HepG2 (cell line): ENCODE measurements at regions not wholly inside any gene's neighbourhood (a gene's known extent, or its start where the extent isn't known, plus 50 kb on each side); places are given as distances from the start of the nearest gene placed in this dataset.

Source experiments
- AHR ChIP-seq: IDR thresholded peaks from 2 replicates; pipeline ENCODE4 v1.6.1; 2018; ENCODE audit warnings: missing genetic modification reagents, missing compliant biosample characterization
- GTF3A ChIP-seq: sonication (generic); formaldehyde crosslinking; conservative IDR thresholded peaks from 2 replicates; pipeline ENCODE4 v1.4.0; 2020; ENCODE audit warnings: mild to moderate bottlenecking, missing genetic modification reagents
- HDAC1 ChIP-seq: sonication (generic); formaldehyde crosslinking; IDR thresholded peaks from 2 replicates; pipeline ENCODE4 v1.5.1; 2020; ENCODE audit warnings: mild to moderate bottlenecking, missing genetic modification reagents
- HOXA3 ChIP-seq: sonication (generic); formaldehyde crosslinking; IDR thresholded peaks from 2 replicates; pipeline ENCODE4 v1.5.0; 2020; ENCODE audit warnings: missing genetic modification reagents
- KDM1A ChIP-seq: IDR thresholded peaks from 2 replicates; pipeline ENCODE4 v1.6.1; 2016; ENCODE audit warnings: missing compliant biosample characterization
- NONO ChIP-seq, 2 experiments: fragments of 450-650 bp in 1 of 2; sonication (generic) in 1 of 2; formaldehyde crosslinking in 1 of 2; IDR thresholded peaks in 1 of 2; conservative IDR thresholded peaks in 1 of 2; 2 replicates each; pipeline versions ENCODE4 v1.6.1 to v1.8.0; 2017 to 2022; ENCODE audit warnings: mild to moderate bottlenecking in 1 of 2, missing genetic modification reagents in 1 of 2, moderate library complexity in 1 of 2
- YY1 ChIP-seq: IDR thresholded peaks from 2 replicates; pipeline ENCODE4 v1.6.1; 2011; ENCODE audit warnings: low read length, low read depth, moderate library complexity, mild to moderate bottlenecking; ENCODE audit not compliant: insufficient read depth, insufficient replicate concordance
- ZNF292 ChIP-seq: sonication (generic); formaldehyde crosslinking; IDR thresholded peaks from 2 replicates; pipeline ENCODE4 v1.8.1; 2022; ENCODE audit warnings: mild to moderate bottlenecking, low read depth, missing genetic modification reagents, borderline replicate concordance
- ZNF670 ChIP-seq: sonication (generic); formaldehyde crosslinking; IDR thresholded peaks from 2 replicates; pipeline ENCODE4 v1.8.0; 2022; ENCODE audit warnings: mild to moderate bottlenecking, missing genetic modification reagents, borderline replicate concordance
- ZSCAN9 ChIP-seq: IDR thresholded peaks from 2 replicates; pipeline ENCODE4 v1.6.1; 2016; ENCODE audit warnings: borderline replicate concordance
- TF ChIP-seq, protein P1 (sequence below): sonication (generic); formaldehyde crosslinking; conservative IDR thresholded peaks from 2 replicates; pipeline ENCODE4 v1.4.0; 2020; ENCODE audit warnings: mild to moderate bottlenecking, missing genetic modification reagents, moderate library complexity
- TF ChIP-seq, protein P2 (sequence below): sonication (generic); formaldehyde crosslinking; IDR thresholded peaks from 2 replicates; pipeline ENCODE4 v1.8.1; 2023; ENCODE audit warnings: mild to moderate bottlenecking, missing genetic modification reagents, borderline replicate concordance

DNA sequence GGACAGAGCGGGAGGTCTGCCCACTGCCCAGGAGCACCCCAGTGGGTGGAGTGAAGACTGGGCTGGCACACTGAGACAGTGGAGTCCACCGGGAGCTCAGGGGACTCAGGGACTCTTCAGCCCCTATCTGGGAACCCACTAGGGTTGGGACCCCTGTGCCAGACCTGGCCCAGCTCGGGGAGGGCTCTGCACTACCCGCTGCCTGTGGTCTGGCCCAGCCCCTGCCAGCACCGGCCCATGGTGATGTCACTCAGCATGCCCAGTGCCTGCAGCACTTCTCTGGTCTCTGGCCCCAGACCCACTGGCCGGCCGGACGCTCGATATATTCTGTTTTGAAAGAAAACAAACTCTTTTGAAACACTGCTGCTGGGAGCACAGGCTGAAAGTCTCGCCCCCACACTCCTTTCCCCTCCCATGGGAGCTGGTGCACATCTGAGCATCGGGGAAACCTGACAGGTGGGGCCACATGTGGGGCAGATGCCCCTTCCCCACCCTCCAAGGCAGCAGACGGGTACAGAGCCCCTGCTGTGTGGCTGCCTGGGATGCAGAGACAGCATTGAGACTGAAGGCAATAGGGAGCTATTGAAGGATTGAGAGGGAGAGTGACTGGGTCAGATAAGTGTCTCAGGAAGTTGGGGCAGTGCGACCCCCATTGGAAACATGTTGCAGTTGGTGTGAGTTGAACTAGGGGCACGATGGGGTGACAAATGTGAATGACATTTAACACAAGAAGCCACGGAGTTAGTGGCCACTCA is 62.9 kb downstream of the MYEOV start (continued):
- no peak for TF ChIP-seq YY1
- no peak for TF ChIP-seq GTF3A
- TF ChIP-seq NONO (IDR thresholded peaks at IDR 0.05), result no peak
- TF ChIP-seq NONO (CRISPR knock-in tag; conservative IDR thresholded peaks at IDR 0.05), result no peak
- TF ChIP-seq, protein P1, sequence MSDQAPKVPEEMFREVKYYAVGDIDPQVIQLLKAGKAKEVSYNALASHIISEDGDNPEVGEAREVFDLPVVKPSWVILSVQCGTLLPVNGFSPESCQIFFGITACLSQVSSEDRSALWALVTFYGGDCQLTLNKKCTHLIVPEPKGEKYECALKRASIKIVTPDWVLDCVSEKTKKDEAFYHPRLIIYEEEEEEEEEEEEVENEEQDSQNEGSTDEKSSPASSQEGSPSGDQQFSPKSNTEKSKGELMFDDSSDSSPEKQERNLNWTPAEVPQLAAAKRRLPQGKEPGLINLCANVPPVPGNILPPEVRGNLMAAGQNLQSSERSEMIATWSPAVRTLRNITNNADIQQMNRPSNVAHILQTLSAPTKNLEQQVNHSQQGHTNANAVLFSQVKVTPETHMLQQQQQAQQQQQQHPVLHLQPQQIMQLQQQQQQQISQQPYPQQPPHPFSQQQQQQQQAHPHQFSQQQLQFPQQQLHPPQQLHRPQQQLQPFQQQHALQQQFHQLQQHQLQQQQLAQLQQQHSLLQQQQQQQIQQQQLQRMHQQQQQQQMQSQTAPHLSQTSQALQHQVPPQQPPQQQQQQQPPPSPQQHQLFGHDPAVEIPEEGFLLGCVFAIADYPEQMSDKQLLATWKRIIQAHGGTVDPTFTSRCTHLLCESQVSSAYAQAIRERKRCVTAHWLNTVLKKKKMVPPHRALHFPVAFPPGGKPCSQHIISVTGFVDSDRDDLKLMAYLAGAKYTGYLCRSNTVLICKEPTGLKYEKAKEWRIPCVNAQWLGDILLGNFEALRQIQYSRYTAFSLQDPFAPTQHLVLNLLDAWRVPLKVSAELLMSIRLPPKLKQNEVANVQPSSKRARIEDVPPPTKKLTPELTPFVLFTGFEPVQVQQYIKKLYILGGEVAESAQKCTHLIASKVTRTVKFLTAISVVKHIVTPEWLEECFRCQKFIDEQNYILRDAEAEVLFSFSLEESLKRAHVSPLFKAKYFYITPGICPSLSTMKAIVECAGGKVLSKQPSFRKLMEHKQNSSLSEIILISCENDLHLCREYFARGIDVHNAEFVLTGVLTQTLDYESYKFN (CRISPR knock-in tag), result peak; percentile 40; the same call in 1 of the 2 replicates
- 0 out of 2 replicates have a peak, but pooled peaks have one; percentile 38 for TF ChIP-seq ZNF670 (CRISPR knock-in tag)
- TF ChIP-seq, protein P2, sequence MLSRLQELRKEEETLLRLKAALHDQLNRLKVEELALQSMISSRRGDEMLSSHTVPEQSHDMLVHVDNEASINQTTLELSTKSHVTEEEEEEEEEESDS (CRISPR knock-in tag), result no peak
- no peak for TF ChIP-seq AHR (CRISPR knock-in tag)
- TF ChIP-seq ZNF292 (CRISPR knock-in tag), result 0 out of 2 replicates have a peak, but pooled peaks have one; percentile 27
- TF ChIP-seq HDAC1 (CRISPR knock-in tag), result peak; percentile 40; the same call in 1 of the 2 replicates
- TF ChIP-seq KDM1A, result 0 out of 2 replicates have a peak, but pooled peaks have one; percentile 36
- TF ChIP-seq HOXA3, result no peak
- TF ChIP-seq ZSCAN9, result no peak
